Tibial nerve (tissue), 3 donors: ENCODE measurements at regions not wholly inside any gene's neighbourhood (a gene's known extent, or its start where the extent isn't known, plus 50 kb on each side); places are given as distances from the start of the nearest gene placed in this dataset.

ENCODE experiments used
- POLR2A ChIP-seq, 2 donors: fragments of 450-650 bp; IDR thresholded peaks; one replicate each; pipeline ENCODE4 v1.6.1; 2017; ENCODE audit warnings: antibody characterized with exemption in 2 of 2, mild to moderate bottlenecking in 2 of 2, moderate library complexity in 2 of 2
- TF ChIP-seq, protein P1 (sequence below), 5 experiments: fragments of 200-600 bp in 3 of 5; fragments of 450-650 bp in 2 of 5; sonication (generic) in 3 of 5; IDR thresholded peaks; one replicate each; pipeline ENCODE4 v1.5.1; 2016 to 2019; ENCODE audit warnings: antibody characterized with exemption in 5 of 5, mild to moderate bottlenecking in 3 of 5, moderate library complexity in 2 of 5

DNA sequence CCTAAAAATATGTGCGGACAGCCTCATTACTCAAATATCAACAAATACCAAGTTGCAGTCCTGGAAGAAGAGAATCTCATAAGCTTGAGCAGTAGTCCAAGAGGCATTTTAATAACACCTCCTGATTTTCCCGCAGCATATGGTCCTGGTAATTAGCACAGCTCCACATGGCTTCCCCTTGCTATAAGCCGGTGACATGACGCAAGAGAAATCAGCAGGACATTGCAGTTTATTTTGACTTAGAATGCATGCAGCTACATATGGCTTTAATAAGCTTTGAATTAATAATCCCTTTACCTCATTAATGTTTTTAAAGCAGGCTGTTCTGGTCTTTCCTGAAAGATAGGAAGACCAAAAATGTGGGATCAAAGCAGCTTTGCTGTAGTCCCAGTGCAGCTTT, 137.6 kb downstream of the RAMP3 start:
- no peak for TF ChIP-seq POLR2A (IDR thresholded peaks at IDR 0.05)
- TF ChIP-seq, protein P1, sequence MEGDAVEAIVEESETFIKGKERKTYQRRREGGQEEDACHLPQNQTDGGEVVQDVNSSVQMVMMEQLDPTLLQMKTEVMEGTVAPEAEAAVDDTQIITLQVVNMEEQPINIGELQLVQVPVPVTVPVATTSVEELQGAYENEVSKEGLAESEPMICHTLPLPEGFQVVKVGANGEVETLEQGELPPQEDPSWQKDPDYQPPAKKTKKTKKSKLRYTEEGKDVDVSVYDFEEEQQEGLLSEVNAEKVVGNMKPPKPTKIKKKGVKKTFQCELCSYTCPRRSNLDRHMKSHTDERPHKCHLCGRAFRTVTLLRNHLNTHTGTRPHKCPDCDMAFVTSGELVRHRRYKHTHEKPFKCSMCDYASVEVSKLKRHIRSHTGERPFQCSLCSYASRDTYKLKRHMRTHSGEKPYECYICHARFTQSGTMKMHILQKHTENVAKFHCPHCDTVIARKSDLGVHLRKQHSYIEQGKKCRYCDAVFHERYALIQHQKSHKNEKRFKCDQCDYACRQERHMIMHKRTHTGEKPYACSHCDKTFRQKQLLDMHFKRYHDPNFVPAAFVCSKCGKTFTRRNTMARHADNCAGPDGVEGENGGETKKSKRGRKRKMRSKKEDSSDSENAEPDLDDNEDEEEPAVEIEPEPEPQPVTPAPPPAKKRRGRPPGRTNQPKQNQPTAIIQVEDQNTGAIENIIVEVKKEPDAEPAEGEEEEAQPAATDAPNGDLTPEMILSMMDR (IDR thresholded peaks at IDR 0.05), result no peak
